ENCODE measurements at regions not wholly inside any gene's neighbourhood (a gene's known extent, or its start where the extent isn't known, plus 50 kb on each side); places are given as distances from the start of the nearest gene placed in this dataset.

DNA sequence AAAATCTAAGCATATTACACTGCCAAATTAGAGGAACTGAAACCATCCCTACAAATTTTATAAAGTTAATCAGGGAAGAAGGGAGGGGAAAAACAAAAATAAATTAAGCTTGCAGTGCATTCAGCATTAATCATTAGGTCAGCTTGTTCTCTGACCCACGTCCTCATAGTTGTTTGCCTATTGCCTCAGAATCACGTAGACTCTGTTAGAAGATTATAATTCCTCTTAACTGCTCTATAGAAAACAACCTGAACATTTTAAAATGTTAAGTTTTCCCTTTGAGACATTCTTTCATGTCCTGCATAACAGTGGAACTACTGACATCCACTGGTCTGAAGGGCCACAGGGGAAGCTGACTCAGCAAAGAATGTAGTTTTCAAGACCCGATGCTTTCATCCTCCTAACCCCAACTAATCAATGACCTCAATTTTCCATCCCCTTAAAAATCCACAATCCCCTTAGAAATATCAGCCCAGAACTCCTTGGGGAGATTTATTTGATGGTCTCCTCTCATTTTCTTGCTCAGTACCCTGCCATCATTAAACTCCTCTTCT is 112.4 kb downstream of the FBXO4 start:
- Histone ChIP-seq H3K79me2 (ENCODE audit: control insufficient read depth, insufficient read depth, low read length) (no peaks in the 10 kb centered on the region), H3K4me2 (ENCODE audit: control insufficient read depth, extremely low read depth, insufficient read depth, low read depth, low read length) (no peak overlapping the region), H3K27ac (ENCODE audit: control insufficient read depth, insufficient read depth, low read length) (no peak overlapping the region), H3K9ac (ENCODE audit: control insufficient read depth, extremely low read depth, insufficient read depth, low read length) (no peak overlapping the region), H3K27me3 (ENCODE audit: control insufficient read depth, extremely low read depth, insufficient read depth, low read length) (no peaks in the 10 kb centered on the region), H3K36me3 (ENCODE audit: control insufficient read depth in 2 of 2, extremely low read depth in 1 of 2, insufficient read depth in 2 of 2, low read length in 2 of 2) (no peaks in the 10 kb centered on the region), H4K20me1 (ENCODE audit: control insufficient read depth, extremely low read depth, insufficient read depth, low read length) (no peaks in the 10 kb centered on the region), H3K4me3 (ENCODE audit: control insufficient read depth in 2 of 3, extremely low read depth in 1 of 3, insufficient read depth in 2 of 3, low read depth in 1 of 3, low read length in 3 of 3) (no peak overlapping the region), H2AFZ (ENCODE audit: control insufficient read depth, low read length) (no peak overlapping the region), H3K9me3 (ENCODE audit: control insufficient read depth, low read depth, low read length) (no peaks in the 10 kb centered on the region), H3K9me1 (ENCODE audit: control insufficient read depth, extremely low read depth, insufficient read depth, low read length) (no peaks in the 10 kb centered on the region), H3K4me1 (ENCODE audit: control insufficient read depth, extremely low read depth, insufficient read depth, low read length) (no peaks in the 10 kb centered on the region)
- FAIRE-seq: no peak
- no peak for DNase-seq (ENCODE audit: low read depth, low spot score)
- dilution Hi-C loops (cut with MboI; ENCODE audit: extremely low pct_ligation_motif_present, low sequenced_read_pairs): no loop called here
- TF ChIP-seq EZH2 (IDR thresholded peaks at IDR 0.05; ENCODE audit: low read length): no peak
- TF ChIP-seq, protein P1, sequence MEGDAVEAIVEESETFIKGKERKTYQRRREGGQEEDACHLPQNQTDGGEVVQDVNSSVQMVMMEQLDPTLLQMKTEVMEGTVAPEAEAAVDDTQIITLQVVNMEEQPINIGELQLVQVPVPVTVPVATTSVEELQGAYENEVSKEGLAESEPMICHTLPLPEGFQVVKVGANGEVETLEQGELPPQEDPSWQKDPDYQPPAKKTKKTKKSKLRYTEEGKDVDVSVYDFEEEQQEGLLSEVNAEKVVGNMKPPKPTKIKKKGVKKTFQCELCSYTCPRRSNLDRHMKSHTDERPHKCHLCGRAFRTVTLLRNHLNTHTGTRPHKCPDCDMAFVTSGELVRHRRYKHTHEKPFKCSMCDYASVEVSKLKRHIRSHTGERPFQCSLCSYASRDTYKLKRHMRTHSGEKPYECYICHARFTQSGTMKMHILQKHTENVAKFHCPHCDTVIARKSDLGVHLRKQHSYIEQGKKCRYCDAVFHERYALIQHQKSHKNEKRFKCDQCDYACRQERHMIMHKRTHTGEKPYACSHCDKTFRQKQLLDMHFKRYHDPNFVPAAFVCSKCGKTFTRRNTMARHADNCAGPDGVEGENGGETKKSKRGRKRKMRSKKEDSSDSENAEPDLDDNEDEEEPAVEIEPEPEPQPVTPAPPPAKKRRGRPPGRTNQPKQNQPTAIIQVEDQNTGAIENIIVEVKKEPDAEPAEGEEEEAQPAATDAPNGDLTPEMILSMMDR (optimal IDR thresholded peaks at IDR 0.05 in 1 of 3, IDR thresholded peaks at IDR 0.05 in 1 of 3, conservative IDR thresholded peaks at IDR 0.05 in 1 of 3; ENCODE audit: extremely low read depth in 1 of 3, insufficient read depth in 2 of 3, low read length in 3 of 3): no peak

DNA sequence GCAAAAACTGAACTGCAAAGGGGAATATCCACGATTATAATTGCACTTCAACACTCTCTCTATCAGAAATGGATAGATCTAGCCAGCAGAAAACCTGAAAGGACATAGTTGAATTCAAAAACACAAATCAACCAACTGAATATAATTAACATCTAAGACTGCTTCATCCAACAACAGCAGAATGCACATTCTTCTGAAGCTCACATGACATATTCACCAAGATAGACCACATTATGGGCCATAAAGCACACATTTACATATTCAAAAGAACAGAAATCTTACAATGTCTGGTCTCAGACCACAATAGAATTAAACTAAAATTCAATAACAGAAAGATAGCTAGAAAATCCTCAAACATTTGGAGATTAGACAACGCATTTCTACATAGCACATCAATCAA is 118.3 kb downstream of the FBXO4 start:
- DNase-seq (ENCODE audit: low read depth, low spot score) (no peak), FAIRE-seq (no peak)
- Histone ChIP-seq H3K4me3 (ENCODE audit: control insufficient read depth in 2 of 3, extremely low read depth in 1 of 3, insufficient read depth in 2 of 3, low read depth in 1 of 3, low read length in 3 of 3) (no peak overlapping the region), H3K9me3 (ENCODE audit: control insufficient read depth, low read depth, low read length) (no peaks in the 10 kb centered on the region), H2AFZ (ENCODE audit: control insufficient read depth, low read length) (no peak overlapping the region), H3K27ac (ENCODE audit: control insufficient read depth, insufficient read depth, low read length) (no peak overlapping the region), H3K4me2 (ENCODE audit: control insufficient read depth, extremely low read depth, insufficient read depth, low read depth, low read length) (no peak overlapping the region), H4K20me1 (ENCODE audit: control insufficient read depth, extremely low read depth, insufficient read depth, low read length) (no peaks in the 10 kb centered on the region), H3K9me1 (ENCODE audit: control insufficient read depth, extremely low read depth, insufficient read depth, low read length) (no peaks in the 10 kb centered on the region), H3K9ac (ENCODE audit: control insufficient read depth, extremely low read depth, insufficient read depth, low read length) (no peak overlapping the region), H3K4me1 (ENCODE audit: control insufficient read depth, extremely low read depth, insufficient read depth, low read length) (no peaks in the 10 kb centered on the region), H3K79me2 (ENCODE audit: control insufficient read depth, insufficient read depth, low read length) (no peaks in the 10 kb centered on the region), H3K27me3 (ENCODE audit: control insufficient read depth, extremely low read depth, insufficient read depth, low read length) (no peaks in the 10 kb centered on the region), H3K36me3 (ENCODE audit: control insufficient read depth in 2 of 2, extremely low read depth in 1 of 2, insufficient read depth in 2 of 2, low read length in 2 of 2) (no peaks in the 10 kb centered on the region)
- TF ChIP-seq, protein P1 (optimal IDR thresholded peaks at IDR 0.05 in 1 of 3, IDR thresholded peaks at IDR 0.05 in 1 of 3, conservative IDR thresholded peaks at IDR 0.05 in 1 of 3; ENCODE audit: extremely low read depth in 1 of 3, insufficient read depth in 2 of 3, low read length in 3 of 3): no peak
- no peak for TF ChIP-seq EZH2 (IDR thresholded peaks at IDR 0.05; ENCODE audit: low read length)
- dilution Hi-C loops (cut with MboI; ENCODE audit: extremely low pct_ligation_motif_present, low sequenced_read_pairs): no loop called here
